Ovary (tissue), 3 donors: ENCODE measurements at regions not wholly inside any gene's neighbourhood (a gene's known extent, or its start where the extent isn't known, plus 50 kb on each side); places are given as distances from the start of the nearest gene placed in this dataset.

Experiments used
- EP300 ChIP-seq: sonication (generic); formaldehyde crosslinking; IDR thresholded peaks from one replicate; pipeline ENCODE4 v1.6.1; 2017; ENCODE audit warnings: antibody characterized with exemption
- POLR2A ChIP-seq: fragments of 450-650 bp; IDR thresholded peaks from one replicate; pipeline ENCODE4 v1.6.1; 2017; ENCODE audit warnings: antibody characterized with exemption, mild to moderate bottlenecking, moderate library complexity
- TF ChIP-seq, protein P1 (sequence below), 3 donors: fragments of 450-650 bp in 2 of 3; fragments of 200-600 bp in 1 of 3; IDR thresholded peaks; one replicate each; pipeline versions ENCODE4 v1.5.1 to v1.8.0; 2016 to 2022; ENCODE audit warnings: antibody characterized with exemption in 3 of 3, mild to moderate bottlenecking in 1 of 3
- donor health status: DM: no; HTN: no; CAD: no.

DNA sequence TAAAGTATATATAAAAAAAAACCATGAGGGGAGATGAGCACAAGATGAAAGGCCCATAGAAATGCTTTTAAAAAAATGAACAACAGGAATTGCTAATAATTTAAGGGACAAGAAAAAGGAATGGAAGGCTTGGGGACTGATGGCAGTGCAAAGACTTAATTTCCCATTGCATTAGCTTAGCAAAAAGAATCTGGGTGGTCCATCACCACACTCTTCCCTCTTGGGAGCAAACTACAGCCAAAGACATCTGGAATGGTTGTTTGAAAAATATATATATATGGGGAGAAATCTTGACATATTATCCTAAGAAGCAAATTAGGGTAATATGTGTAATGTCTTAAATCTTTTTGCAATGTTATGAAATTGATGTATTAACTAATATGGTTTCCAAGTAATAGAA lies 727.1 kb downstream of the METTL15 start:
- TF ChIP-seq POLR2A: no peak
- TF ChIP-seq, protein P1, sequence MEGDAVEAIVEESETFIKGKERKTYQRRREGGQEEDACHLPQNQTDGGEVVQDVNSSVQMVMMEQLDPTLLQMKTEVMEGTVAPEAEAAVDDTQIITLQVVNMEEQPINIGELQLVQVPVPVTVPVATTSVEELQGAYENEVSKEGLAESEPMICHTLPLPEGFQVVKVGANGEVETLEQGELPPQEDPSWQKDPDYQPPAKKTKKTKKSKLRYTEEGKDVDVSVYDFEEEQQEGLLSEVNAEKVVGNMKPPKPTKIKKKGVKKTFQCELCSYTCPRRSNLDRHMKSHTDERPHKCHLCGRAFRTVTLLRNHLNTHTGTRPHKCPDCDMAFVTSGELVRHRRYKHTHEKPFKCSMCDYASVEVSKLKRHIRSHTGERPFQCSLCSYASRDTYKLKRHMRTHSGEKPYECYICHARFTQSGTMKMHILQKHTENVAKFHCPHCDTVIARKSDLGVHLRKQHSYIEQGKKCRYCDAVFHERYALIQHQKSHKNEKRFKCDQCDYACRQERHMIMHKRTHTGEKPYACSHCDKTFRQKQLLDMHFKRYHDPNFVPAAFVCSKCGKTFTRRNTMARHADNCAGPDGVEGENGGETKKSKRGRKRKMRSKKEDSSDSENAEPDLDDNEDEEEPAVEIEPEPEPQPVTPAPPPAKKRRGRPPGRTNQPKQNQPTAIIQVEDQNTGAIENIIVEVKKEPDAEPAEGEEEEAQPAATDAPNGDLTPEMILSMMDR (IDR thresholded peaks at IDR 0.05): no peak
- no peak for TF ChIP-seq EP300
